IPS-15b (cell line): ENCODE measurements at regions not wholly inside any gene's neighbourhood (a gene's known extent, or its start where the extent isn't known, plus 50 kb on each side); places are given as distances from the start of the nearest gene placed in this dataset.

ENCODE experiments used
- H3K27me3 ChIP-seq: one replicate; pipeline ENCODE4 v1.6.1; 2013; ENCODE audit warnings: low read length; ENCODE audit not compliant: control insufficient read depth, insufficient read depth
- H3K36me3 ChIP-seq: one replicate; pipeline ENCODE4 v1.6.1; 2013; ENCODE audit warnings: low read length; ENCODE audit not compliant: control insufficient read depth, insufficient read depth
- H3K4me1 ChIP-seq: one replicate; pipeline ENCODE4 v1.6.1; 2013; ENCODE audit warnings: mild to moderate bottlenecking, low read length; ENCODE audit not compliant: control insufficient read depth, insufficient read depth
- H3K4me3 ChIP-seq: one replicate; pipeline ENCODE4 v1.5.1; 2013; ENCODE audit warnings: low read depth, low read length
- H3K9ac ChIP-seq: one replicate; pipeline ENCODE4 v1.6.1; 2013; ENCODE audit warnings: low read depth, mild to moderate bottlenecking, low read length
- H3K9me3 ChIP-seq: one replicate; pipeline ENCODE4 v1.6.1; 2013; ENCODE audit warnings: mild to moderate bottlenecking, low read length; ENCODE audit not compliant: control insufficient read depth, insufficient read depth

- Histone ChIP-seq H3K9ac (no peak overlapping the region), H3K9me3 (no peaks in the 10 kb centered on the region), H3K36me3 (no peaks in the 10 kb centered on the region)
Measured at GRCh38 chr4:178664621-178665020, 1222.4 kb upstream of the AGA start.

GRCh38 chr4:178665916-178666315 is 1223.7 kb upstream of the AGA start:
- no peaks in the 10 kb centered on the region for H3K9me3 ChIP-seq
- H3K36me3 ChIP-seq = no peaks in the 10 kb centered on the region
- no peaks in the 10 kb centered on the region for H3K4me1 ChIP-seq
- H3K27me3 ChIP-seq = no peaks in the 10 kb centered on the region
- H3K4me3 ChIP-seq = no peak overlapping the region
- H3K9ac ChIP-seq = no peak overlapping the region

More at GRCh38 chr4:178664621-178665020, 1222.4 kb upstream of the AGA start:
- Histone ChIP-seq H3K4me1 (no peaks in the 10 kb centered on the region), H3K4me3 (no peak overlapping the region), H3K27me3 (no peaks in the 10 kb centered on the region)

GRCh38 chr4:178671766-178672165 is 1229.5 kb upstream of the AGA start:
- H3K27me3 ChIP-seq = no peaks in the 10 kb centered on the region
- H3K4me1 ChIP-seq = no peaks in the 10 kb centered on the region
- no peak overlapping the region for H3K9ac ChIP-seq
- no peak overlapping the region for H3K4me3 ChIP-seq
- no peaks in the 10 kb centered on the region for H3K9me3 ChIP-seq
- no peaks in the 10 kb centered on the region for H3K36me3 ChIP-seq

- no peaks in the 10 kb centered on the region for H3K36me3 ChIP-seq
- no peaks in the 10 kb centered on the region for H3K27me3 ChIP-seq
- no peaks in the 10 kb centered on the region for H3K9me3 ChIP-seq
- no peak overlapping the region for H3K9ac ChIP-seq
- H3K4me3 ChIP-seq = no peak overlapping the region
- H3K4me1 ChIP-seq = no peaks in the 10 kb centered on the region
Measured at GRCh38 chr4:178672512-178672911, 1230.3 kb upstream of the AGA start.

DNA sequence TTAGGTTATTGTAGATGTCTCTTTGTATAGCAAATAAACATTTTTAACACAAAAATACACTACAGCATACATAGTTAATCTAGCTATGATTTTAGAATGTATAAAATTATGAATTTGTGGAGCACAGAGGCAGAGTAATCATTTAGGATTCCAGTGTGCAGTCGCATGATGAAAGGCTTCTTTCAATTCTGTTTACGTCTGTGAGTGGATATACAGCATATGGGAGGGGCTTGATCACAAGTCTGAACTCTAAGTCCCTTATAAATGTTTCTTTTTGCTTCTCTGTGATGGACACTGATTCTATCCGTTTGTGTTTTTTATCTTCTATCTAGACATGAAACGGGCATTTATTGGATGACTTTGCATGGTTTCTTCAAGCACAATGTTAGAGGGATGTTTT is 1239.6 kb upstream of the AGA start:
- Histone ChIP-seq H3K36me3 (no peaks in the 10 kb centered on the region), H3K9ac (no peak overlapping the region)

DNA sequence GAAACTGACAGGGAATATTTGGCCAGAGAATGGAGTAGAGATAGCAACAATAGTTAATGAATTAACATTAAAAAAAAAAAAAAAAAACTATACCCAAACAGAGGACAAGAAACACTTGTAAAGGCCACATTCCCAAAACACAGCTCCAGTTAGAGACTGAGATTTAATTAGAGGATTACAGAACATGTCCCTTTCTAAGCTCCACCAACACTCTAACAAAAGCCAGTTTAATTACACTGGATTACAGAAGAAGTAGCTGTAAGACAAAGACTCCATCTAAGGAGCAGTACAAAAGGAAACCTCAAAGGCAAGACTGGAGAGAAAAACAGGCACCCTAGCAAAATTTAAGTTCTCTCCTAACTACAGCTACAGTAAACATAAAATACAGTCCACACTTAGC is 1247.7 kb upstream of the AGA start:
- H3K36me3 ChIP-seq = no peaks in the 10 kb centered on the region
- no peaks in the 10 kb centered on the region for H3K27me3 ChIP-seq
- H3K9me3 ChIP-seq = no peaks in the 10 kb centered on the region
- H3K4me1 ChIP-seq = no peaks in the 10 kb centered on the region
- no peak overlapping the region for H3K4me3 ChIP-seq
- H3K9ac ChIP-seq = no peak overlapping the region

More for the DNA sequence above, 1239.6 kb upstream of the AGA start:
- Histone ChIP-seq H3K9me3 (no peaks in the 10 kb centered on the region), H3K27me3 (no peaks in the 10 kb centered on the region), H3K4me3 (no peak overlapping the region), H3K4me1 (no peaks in the 10 kb centered on the region)

DNA sequence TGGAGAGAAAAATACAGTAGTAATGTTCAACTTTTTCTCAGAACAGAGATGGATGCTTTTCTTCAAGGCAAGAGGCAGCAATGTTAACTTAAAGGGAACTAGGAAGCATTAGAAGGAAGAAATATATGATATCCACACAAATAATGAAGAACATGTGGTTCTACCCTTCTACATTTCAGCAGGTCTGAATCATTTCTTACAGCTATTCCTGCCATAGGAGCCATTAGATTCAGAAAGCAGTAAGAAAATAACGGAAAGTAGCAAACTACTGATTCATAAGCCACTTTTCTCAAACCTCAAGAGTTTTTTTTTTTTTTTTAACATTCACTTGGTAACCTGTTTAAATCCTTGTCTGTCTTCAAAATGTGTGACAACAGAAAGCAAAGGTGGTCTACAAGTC is 1251.6 kb upstream of the AGA start:
- H3K27me3 ChIP-seq = no peaks in the 10 kb centered on the region
- H3K9me3 ChIP-seq = no peaks in the 10 kb centered on the region
- H3K9ac ChIP-seq = no peak overlapping the region
- H3K4me1 ChIP-seq = no peaks in the 10 kb centered on the region
- no peak overlapping the region for H3K4me3 ChIP-seq
- no peaks in the 10 kb centered on the region for H3K36me3 ChIP-seq

GRCh38 chr4:178696515-178696914 is 1254.3 kb upstream of the AGA start:
- no peak overlapping the region for H3K9ac ChIP-seq
- H3K36me3 ChIP-seq = no peaks in the 10 kb centered on the region
- H3K4me1 ChIP-seq = no peaks in the 10 kb centered on the region
- no peaks in the 10 kb centered on the region for H3K27me3 ChIP-seq
- no peak overlapping the region for H3K4me3 ChIP-seq
- no peaks in the 10 kb centered on the region for H3K9me3 ChIP-seq

DNA sequence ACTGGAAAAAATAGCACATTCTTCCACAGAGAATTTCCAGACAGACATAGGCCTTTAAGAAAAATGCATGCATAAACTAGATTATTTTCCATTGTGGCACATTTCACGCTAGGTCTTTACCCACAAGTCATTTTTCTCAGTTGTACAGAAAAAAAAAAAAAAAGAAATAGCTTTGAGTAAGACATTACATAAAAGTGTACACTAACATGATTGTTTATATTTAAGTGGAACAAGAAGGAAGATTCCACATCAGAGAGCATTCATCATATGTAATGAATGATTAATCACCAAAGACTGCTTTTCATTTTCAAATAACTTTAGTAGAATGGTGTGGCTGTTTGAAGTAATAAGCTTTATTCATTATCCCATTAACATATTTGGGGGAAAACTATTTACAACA is 1270.2 kb upstream of the AGA start:
- no peaks in the 10 kb centered on the region for H3K9me3 ChIP-seq
- H3K4me1 ChIP-seq = no peaks in the 10 kb centered on the region

DNA sequence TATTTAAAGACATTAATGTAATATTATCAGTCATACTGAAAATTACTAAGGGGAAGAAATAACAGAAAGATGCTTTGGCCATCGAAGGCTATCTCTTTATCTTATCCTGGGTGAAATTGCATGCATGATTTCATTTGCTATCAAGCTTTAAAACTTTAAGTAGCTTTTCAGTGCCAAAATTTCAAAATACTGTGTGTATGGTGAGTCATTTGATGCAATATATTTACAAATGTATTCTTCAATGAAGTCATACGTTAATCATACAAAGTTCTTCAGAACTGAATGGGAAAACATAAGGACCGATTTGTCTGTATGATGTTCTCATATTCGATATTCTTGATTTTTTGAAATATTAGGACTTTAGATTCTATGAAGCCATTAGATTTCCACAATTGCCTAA is 1295.8 kb upstream of the AGA start:
- no peaks in the 10 kb centered on the region for H3K9me3 ChIP-seq
- H3K36me3 ChIP-seq = no peaks in the 10 kb centered on the region
- H3K4me3 ChIP-seq = no peak overlapping the region
- H3K9ac ChIP-seq = no peak overlapping the region
- H3K4me1 ChIP-seq = no peaks in the 10 kb centered on the region
- H3K27me3 ChIP-seq = no peaks in the 10 kb centered on the region

More for the DNA sequence above, 1270.2 kb upstream of the AGA start:
- H3K4me3 ChIP-seq = no peak overlapping the region
- no peaks in the 10 kb centered on the region for H3K36me3 ChIP-seq
- H3K27me3 ChIP-seq = no peaks in the 10 kb centered on the region
- H3K9ac ChIP-seq = no peak overlapping the region

DNA sequence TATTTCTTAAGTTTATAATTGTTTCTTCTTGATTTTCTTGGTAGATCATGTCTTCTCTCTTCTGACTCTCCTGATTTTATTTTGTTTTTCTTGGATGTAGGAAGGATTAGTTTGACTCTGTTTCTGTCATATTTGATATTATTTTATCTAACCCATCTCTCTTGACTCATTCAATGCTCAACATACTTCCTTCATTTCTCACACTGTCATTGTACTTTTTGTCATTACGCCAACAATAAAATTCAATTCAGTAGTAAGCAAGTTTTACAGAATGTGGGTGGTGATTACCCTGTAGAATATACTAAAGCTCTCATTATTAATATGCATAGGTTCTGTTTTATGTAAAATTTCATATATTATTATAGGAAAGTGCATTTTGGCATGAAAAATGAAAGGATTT is 1303.0 kb upstream of the AGA start:
- no peak overlapping the region for H3K9ac ChIP-seq
- H3K27me3 ChIP-seq = no peaks in the 10 kb centered on the region
- no peaks in the 10 kb centered on the region for H3K36me3 ChIP-seq
- H3K9me3 ChIP-seq = no peaks in the 10 kb centered on the region
- no peaks in the 10 kb centered on the region for H3K4me1 ChIP-seq
- no peak overlapping the region for H3K4me3 ChIP-seq

GRCh38 chr4:178752954-178753525 is 1310.8 kb upstream of the AGA start:
- Histone ChIP-seq H3K36me3 (no peaks in the 10 kb centered on the region), H3K9me3 (no peaks in the 10 kb centered on the region), H3K9ac (no peak overlapping the region), H3K27me3 (no peaks in the 10 kb centered on the region), H3K4me3 (no peak overlapping the region), H3K4me1 (peaks cover 11% of the 10 kb centered on the region)
